ENCODE measurements at regions not wholly inside any gene's neighbourhood (a gene's known extent, or its start where the extent isn't known, plus 50 kb on each side); places are given as distances from the start of the nearest gene placed in this dataset.

DNA sequence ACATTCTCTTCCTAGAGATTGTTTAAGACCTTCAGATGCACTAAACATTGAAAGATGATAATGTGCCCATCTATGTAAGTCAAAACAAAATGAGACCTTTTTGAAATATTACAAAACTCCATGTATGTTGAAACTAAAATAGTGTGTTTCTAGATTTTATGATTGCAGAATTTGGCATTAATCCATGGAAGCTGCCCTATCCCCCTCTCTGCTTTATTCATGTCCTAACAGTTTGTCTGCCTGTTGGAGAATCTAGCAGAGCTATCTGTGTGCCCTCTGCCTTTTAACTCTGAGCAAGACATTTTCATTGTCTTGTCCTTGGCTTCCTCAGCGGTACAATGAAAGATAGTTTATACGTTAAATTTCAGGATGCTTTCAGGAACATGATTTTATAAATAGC, 105.5 kb downstream of the FAT3 start:
- TF ChIP-seq, protein P1, sequence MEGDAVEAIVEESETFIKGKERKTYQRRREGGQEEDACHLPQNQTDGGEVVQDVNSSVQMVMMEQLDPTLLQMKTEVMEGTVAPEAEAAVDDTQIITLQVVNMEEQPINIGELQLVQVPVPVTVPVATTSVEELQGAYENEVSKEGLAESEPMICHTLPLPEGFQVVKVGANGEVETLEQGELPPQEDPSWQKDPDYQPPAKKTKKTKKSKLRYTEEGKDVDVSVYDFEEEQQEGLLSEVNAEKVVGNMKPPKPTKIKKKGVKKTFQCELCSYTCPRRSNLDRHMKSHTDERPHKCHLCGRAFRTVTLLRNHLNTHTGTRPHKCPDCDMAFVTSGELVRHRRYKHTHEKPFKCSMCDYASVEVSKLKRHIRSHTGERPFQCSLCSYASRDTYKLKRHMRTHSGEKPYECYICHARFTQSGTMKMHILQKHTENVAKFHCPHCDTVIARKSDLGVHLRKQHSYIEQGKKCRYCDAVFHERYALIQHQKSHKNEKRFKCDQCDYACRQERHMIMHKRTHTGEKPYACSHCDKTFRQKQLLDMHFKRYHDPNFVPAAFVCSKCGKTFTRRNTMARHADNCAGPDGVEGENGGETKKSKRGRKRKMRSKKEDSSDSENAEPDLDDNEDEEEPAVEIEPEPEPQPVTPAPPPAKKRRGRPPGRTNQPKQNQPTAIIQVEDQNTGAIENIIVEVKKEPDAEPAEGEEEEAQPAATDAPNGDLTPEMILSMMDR (conservative IDR thresholded peaks at IDR 0.05; ENCODE audit: low read depth, low read length): no peak
- DNase-seq (ENCODE audit: low read depth): peak; percentile 4
- no peak overlapping the region for H3K4me3 ChIP-seq (ENCODE audit: low read depth, low read length)

DNA sequence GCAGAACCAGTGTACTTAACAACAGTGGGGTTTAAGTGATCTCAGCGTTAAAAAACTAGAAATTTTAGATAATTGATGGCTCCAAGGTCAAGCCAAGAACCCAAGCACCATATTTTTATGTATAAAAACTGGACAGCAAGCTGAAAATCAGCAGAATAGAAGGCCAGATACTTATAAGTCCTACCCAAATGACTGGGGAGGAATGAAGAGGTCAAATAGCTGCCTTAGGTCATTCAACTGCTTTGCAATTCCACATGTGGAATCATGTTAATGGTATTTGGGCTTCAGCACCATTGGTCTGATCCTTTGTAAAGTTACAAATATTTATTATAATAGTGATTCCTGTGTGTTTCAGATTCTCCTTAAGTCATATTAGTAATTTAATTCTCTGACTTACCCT, 108.4 kb downstream of the FAT3 start:
- DNase-seq (ENCODE audit: low read depth): peak; percentile 64
- TF ChIP-seq, protein P1 (conservative IDR thresholded peaks at IDR 0.05; ENCODE audit: low read depth, low read length): no peak
- no peak overlapping the region for H3K4me3 ChIP-seq (ENCODE audit: low read depth, low read length)

DNA sequence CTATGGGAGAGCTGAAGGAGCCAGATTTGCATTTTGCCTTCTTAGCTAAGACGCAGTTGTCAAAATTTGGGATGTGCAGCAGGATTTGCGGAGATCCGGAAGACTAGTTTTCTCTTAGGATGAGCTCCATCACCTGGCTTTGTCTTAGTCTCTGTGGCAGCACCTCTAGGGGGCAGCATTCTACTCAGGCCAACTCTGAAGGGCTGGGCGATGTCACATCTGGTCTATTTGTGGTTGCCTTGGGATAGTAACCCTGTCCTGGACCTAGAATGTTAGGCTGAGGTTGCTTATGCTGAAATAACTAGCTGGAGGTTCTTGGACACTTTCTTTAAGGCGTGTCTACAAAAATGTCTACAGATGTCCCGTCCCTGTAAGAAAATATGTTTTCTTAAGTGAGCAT, 116.2 kb downstream of the FAT3 start:
- DNase-seq (ENCODE audit: low read depth): peak; percentile 41
- no peak overlapping the region for H3K4me3 ChIP-seq (ENCODE audit: low read depth, low read length)
- TF ChIP-seq, protein P1 (conservative IDR thresholded peaks at IDR 0.05; ENCODE audit: low read depth, low read length): peak; percentile 57

DNA sequence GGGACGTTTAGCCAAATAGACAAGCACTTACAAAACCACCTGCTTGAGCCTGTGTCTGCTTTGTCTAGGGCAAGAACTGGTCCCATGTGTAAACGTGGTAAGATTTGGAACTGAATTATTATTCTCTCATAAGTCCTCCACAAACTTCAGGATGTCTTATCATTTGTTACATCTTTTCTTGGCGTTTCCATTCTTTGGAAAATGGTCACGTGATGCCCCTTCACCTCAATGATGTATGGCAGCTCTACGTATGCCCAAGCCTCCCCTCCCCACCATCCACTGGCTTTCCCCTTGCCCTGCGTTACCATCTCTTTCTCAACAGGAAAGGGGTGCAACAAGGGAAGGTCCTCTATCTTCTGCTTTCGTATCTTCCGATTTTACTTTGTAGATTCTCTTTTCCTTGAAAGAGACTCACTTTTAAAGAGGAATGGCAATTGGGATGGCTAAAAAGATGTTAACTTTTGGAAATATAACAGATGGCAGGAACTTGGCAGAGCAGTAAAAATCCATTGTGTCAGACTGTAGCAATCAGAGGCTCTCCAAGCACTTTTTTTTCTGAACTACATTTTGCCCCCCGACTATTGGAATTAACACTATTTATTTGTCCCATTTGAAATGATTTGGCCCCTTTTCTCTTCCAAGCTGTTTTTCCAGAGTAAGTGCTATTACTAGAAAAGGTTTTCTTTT, 117.6 kb downstream of the FAT3 start:
- no peak overlapping the region for H3K4me3 ChIP-seq (ENCODE audit: low read depth, low read length)
- no peak for DNase-seq (ENCODE audit: low read depth)
- TF ChIP-seq, protein P1 (conservative IDR thresholded peaks at IDR 0.05; ENCODE audit: low read depth, low read length): no peak

DNA sequence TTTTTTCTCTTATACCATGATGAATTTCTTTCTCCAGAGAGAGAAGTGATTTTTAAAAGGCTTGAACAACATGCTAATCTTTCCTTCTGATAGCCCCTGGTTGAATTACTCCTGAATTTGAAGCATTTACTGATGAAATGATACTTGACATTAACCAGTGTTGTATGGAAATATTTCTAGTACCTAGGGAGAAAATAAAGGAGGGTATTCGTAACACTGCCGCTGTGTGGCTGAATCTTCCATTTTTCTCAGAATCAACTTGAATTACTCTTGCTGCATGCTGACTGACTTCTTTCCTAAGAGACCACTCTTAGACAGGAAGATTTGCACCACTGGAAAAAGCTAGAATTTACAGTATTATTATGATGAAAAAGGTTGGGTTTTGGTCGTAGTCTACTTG, 118.3 kb downstream of the FAT3 start:
- TF ChIP-seq, protein P1 (conservative IDR thresholded peaks at IDR 0.05; ENCODE audit: low read depth, low read length): no peak
- no peak overlapping the region for H3K4me3 ChIP-seq (ENCODE audit: low read depth, low read length)
- no peak for DNase-seq (ENCODE audit: low read depth)

DNA sequence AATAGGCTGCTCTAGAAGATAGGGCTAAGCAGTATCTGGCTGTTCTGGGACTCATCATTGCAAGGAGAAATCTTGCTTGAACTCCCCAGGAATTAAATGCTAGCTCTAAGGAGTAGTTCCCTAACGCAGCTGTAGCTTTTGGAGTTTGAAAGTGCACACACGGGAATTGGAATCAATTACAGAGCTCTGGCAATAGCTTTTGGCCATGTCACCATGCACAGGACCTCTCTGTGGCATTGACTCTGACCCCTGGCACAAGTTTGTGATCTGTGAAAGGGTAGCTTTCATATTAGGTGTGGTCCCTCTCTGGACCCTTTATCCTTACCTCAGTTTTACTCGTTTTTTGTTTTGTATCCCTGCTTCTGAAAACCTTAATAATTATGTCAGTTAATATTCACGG, 121.6 kb downstream of the FAT3 start:
- no peak for DNase-seq (ENCODE audit: low read depth)
- TF ChIP-seq, protein P1 (conservative IDR thresholded peaks at IDR 0.05; ENCODE audit: low read depth, low read length): no peak
- no peak overlapping the region for H3K4me3 ChIP-seq (ENCODE audit: low read depth, low read length)

DNA sequence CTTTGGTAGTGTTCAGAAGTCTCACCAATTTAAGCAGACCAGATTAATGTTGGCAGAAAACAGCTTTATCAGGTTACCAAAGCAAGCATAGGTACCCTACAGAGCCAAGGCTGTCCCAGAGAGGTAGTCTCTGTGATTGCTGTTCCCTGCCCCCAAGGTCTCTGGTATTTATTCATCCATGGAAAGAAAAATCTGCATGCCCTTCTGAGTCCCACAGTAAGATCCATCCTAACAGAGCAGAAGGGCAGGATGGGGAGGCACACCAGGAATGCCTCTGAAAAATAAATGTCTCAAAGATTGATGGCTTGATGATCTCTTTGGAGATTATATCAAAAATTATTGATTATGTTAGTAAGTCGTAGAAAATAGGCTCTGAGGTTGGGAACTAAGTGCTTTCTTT, 122.8 kb downstream of the FAT3 start:
- TF ChIP-seq, protein P1 (conservative IDR thresholded peaks at IDR 0.05; ENCODE audit: low read depth, low read length): no peak
- H3K4me3 ChIP-seq (ENCODE audit: low read depth, low read length): no peak overlapping the region
- no peak for DNase-seq (ENCODE audit: low read depth)

All from choroid plexus epithelial cell (primary cell).